ENCODE measurements at regions not wholly inside any gene's neighbourhood (a gene's known extent, or its start where the extent isn't known, plus 50 kb on each side); places are given as distances from the start of the nearest gene placed in this dataset.

- DNase-seq = no peak
Measured at GRCh38 chr2:120904379-120904778, 168.7 kb downstream of the GLI2 start.

DNA sequence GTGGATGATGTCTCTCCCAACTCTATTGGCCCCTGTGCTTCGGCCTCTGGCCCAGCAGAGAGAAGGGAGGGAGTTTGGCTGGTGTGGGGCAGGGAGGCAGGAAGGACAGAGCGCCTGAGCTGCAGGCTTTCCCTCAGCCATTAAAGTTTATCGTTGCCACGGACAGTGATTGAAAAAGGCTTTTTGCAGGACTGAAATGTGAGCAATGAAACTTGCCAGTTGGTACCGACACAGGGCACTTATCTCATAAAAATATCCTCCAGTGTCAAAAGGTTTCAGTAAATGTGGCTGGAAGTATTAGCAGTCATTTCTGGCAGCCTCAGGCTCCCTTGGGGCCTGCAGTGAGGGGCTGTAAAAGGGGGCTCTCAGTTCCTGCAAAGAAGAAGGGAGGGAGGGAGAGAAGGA, 169.2 kb downstream of the GLI2 start:
- no peak for DNase-seq

GRCh38 chr2:120905298-120905697, 169.6 kb downstream of the GLI2 start:
- DNase-seq = no peak

GRCh38 chr2:120905824-120906571, 170.3 kb downstream of the GLI2 start:
- no peak for DNase-seq

DNA sequence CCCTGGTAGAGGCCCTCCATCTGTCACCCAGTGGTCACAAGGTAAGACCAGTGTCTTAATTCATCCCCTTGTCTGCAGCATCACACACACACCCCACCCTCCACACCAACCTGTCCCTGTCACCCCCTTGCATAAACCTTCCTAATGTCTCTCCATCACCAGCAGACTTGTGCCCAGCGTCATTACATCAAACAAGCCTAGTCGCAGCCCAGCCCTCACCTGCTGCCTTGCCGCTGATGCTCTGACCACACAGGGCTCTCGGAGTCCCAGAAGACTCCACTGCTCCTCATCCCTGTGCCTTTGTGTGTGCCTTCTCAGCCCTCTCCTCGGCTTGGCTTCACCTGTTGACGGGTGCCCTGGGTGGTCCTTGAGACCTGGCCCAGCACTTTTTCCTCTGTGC, 171.2 kb downstream of the GLI2 start:
- DNase-seq = no peak

GRCh38 chr2:120907822-120908221, 172.2 kb downstream of the GLI2 start:
- DNase-seq = no peak

DNA sequence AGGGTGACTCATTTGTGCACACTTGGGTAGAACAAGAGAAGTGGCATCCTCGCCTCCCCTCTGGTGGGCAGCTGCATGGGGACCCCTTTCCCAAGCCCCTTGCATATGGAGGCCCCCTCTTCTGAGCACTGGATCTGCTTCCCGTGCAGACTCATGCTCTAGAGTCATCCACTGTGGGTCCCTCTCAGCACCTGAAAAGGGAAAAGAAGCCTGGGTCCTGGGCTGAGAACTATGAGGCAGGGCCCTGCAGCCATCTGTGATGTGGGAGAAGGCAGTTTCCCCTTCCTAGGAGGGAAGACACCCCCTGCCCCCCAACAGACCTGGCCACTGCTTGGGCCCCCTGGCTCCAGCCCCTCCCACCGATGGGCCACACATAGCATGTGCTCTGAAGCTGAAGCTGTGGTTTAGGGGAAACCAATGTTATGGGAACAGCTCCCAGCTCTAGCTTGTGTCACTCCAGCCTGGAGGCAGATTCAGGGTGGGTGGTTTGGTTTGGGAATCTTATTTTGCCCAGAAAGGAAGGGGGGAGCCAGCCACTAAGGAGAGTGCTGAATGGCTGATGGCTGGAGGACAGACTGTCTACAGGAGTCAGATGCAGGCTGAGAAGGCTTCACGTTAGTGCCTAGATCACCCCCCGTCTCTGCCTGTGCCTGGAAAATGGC, 172.8 kb downstream of the GLI2 start:
- DNase-seq = no peak

GRCh38 chr2:120909102-120909501, 173.4 kb downstream of the GLI2 start:
- DNase-seq = no peak

DNA sequence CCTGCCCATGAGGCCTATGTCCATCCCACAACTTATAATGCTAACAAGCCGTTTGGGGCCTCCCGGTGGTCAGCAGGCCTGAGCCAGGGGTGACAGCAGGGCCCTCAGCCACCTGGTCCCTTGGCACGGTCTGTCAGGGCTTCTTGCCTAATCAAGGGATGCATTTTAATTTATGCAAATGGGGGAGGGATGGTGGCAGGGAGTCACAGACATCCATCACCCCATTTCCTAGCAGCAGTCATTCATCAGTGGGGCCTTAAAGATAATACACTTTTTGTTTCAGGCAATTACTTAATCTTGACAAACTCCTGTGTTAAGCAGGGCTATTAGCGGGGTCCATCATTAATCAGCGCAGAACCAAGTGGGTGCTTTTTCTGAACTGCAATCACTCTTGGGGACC, 174.5 kb downstream of the GLI2 start:
- DNase-seq = no peak

- no peak for DNase-seq
Measured at GRCh38 chr2:120910956-120911951, 175.6 kb downstream of the GLI2 start.

DNA sequence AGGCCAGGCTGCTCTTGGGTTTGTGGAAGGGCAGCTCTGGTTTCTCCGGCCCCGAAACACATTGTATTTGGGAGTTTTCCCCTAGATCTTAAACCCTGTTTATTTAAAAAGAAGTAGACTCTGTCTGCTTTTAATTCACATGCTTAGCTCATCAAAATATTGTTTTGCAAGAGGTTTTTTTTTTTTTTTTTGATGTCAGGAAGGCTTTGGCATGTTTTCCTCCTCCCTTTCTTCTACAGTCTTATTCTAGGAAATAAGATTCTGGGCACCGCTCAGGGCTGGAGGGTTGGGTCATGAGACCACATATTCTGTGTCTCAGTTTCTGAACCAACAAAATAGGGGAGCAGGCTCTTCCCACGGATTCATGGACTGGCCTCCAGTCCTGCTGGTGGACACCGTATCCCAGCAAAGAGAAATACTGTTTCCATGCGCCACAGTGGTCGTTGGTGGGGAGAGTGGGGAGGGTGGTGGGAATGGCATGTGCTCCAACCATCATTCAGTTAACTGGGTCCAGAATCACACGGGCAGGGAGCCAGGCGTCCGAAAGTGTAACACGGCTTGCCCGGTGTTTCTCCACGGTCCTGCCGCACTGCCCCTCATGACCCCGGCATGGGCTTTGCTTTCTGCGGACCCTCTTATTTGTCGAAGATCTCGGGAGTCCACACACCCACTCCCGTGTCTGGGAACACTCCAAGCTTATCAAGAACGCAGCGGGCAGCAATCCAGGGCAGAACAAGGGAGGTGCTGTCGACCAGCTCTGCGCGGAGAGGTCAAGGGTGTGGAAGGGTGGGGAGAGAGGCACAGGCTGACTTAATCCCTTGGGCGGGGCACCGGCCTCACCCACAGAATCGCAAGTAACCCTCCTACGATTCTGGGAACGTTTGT, 176.7 kb downstream of the GLI2 start:
- no peak for DNase-seq

- DNase-seq = no peak
Measured at GRCh38 chr2:120913972-120914838, 178.5 kb downstream of the GLI2 start.

- DNase-seq = no peak
Measured at GRCh38 chr2:120914839-120915521, 179.3 kb downstream of the GLI2 start.

DNA sequence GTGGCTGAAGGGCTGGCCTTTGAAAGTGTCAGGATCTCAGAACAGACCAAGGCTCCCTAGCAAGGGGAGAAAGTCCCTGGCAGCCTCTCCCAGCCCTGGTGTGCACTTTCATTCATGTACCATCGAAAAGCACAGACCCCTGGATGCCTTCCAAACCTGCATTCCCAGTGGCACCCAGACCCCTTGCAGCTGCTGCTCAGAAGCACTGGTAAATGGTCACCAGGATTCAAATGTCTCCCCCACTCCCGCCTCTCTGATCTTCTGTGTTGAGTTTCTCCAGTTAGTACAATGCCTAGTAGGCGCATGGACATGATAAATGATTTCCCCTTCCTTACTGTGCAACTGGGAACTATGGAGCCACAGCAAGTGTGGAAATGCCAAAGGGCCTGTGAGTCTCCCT, 180.0 kb downstream of the GLI2 start:
- DNase-seq = no peak

- no peak for DNase-seq
Measured at GRCh38 chr2:120916446-120916845, 180.8 kb downstream of the GLI2 start.

DNA sequence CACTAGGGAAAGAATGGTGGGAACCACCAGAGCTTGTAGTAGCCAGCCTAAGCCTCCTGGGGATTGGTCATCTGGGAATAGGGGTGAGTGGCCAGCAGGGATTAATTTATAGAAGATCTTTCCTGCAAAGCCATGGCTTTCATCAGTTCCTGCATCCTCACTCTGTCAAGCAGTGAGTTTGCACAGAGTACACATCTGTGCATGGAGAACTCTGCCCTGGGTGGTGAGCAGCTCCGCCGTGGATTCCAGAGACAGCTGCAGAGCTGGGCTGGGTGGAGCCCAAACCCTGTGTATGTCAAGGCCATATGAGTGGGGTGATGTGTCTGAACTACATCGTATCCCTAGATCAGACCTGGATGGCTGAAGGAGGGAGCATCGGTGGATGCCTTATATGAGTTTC, 182.2 kb downstream of the GLI2 start:
- no peak for DNase-seq

- no peak for DNase-seq
Measured at GRCh38 chr2:120919216-120919615, 183.5 kb downstream of the GLI2 start.

DNA sequence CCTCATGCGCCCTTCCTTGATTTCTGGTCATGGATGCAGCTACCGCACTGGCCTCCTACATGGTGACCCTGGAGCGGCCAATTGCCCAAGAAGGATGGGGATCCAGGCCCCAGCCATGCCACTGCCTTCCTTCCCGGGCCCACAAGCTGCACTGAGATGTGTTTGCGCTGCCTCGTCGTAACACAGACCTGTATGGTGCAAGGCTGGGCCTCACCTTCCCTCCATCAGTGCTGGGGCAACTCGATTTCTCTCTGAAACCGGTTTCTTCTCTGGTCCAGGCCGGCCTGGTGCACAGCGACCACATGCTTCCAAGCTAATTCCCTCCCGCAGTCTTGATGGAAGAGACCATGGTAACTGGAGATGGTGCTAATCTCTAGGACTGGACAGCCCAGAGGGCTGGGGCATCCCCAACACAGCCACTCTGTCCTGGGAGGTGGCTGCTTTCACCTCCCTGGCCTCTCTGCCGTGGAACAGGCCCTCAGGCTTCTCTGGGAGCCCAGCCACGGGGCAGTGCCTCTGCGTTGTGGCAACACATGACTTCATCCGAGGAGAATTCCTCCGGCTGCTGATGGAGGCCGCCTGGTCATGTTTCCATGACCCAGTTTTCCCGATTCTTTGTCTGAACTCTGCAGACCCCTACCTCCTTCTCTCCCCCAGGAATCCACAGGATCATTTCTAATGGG, 184.2 kb downstream of the GLI2 start:
- DNase-seq = no peak

GRCh38 chr2:120920454-120921148, 184.9 kb downstream of the GLI2 start:
- no peak for DNase-seq

DNA sequence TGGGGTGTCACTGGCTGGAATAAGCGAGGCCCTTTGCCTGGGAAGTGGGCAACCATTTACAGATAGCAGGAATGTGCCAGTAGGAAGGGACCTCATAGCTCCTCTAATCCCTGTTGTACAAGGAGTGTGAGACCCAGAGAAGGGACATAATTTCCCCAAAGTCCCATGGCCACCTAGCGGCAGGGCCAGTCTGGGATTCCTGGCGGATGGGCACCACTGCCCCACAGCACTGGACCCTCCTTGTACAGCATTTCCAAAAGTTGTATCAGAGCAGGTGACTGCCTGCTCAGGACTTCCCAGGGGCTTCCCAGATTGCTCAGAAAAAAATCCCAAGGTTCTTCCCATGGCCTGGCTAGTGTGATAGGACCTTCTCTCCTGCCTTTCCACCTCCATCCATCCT, 185.8 kb downstream of the GLI2 start:
- no peak for DNase-seq

Measured in NCI-H1694 (cell line).